ENCODE measurements at regions not wholly inside any gene's neighbourhood (a gene's known extent, or its start where the extent isn't known, plus 50 kb on each side); places are given as distances from the start of the nearest gene placed in this dataset.

- TF ChIP-seq CTCF (conservative IDR thresholded peaks at IDR 0.05) (no peak), EZH2 (IDR thresholded peaks at IDR 0.05; ENCODE audit: low read depth) (no peak)
Observed at GRCh38 chr15:69793431-69793780, 304.3 kb downstream of the TLE3 start.

Measured in PC-9 (cell line).